Keratinocyte (primary cell): ENCODE measurements at regions not wholly inside any gene's neighbourhood (a gene's known extent, or its start where the extent isn't known, plus 50 kb on each side); places are given as distances from the start of the nearest gene placed in this dataset.

ENCODE experiments used
- CTCF ChIP-seq, 3 experiments: IDR thresholded peaks in 1 of 3; conservative IDR thresholded peaks in 1 of 3; optimal IDR thresholded peaks in 1 of 3; 2 replicates in 2 of 3; 3 replicates in 1 of 3; pipeline versions ENCODE3 to v1.5.1; 2011; ENCODE audit warnings: low read length in 3 of 3, mild to moderate bottlenecking in 3 of 3, moderate library complexity in 2 of 3, control low read depth in 1 of 3, inconsistent platforms in 1 of 3; ENCODE audit not compliant: insufficient read depth in 2 of 3; ENCODE audit errors: extremely low read depth in 1 of 3
- EZH2 ChIP-seq: IDR thresholded peaks from one replicate; pipeline ENCODE4 v1.6.1; 2012; ENCODE audit warnings: inconsistent platforms, mild to moderate bottlenecking, low read length, moderate library complexity

GRCh38 chr4:85018983-85019382, 52.5 kb upstream of the WDFY3 start:
- TF ChIP-seq CTCF (optimal IDR thresholded peaks at IDR 0.05 in 1 of 3, IDR thresholded peaks at IDR 0.05 in 1 of 3, conservative IDR thresholded peaks at IDR 0.05 in 1 of 3; ENCODE audit: extremely low read depth in 1 of 3, insufficient read depth in 2 of 3, low read length in 3 of 3) (no peak), EZH2 (no peak)
